GM18519 (cell line): ENCODE measurements at regions not wholly inside any gene's neighbourhood (a gene's known extent, or its start where the extent isn't known, plus 50 kb on each side); places are given as distances from the start of the nearest gene placed in this dataset.

Experiments
- ATAC-seq: cut with Tn5 transposase; IDR thresholded peaks from one replicate; pipeline ENCODE4 v1.9.1; 2021; ENCODE audit warnings: mild to moderate bottlenecking, moderate library complexity; ENCODE audit not compliant: unreplicated experiment, low FRiP score

- ATAC-seq, result no peak
These were observed 299.3 kb downstream of the FBXW7 start for GRCh38 chr4:152236519-152237056.

- ATAC-seq, result no peak
These were observed 300.2 kb downstream of the FBXW7 start for GRCh38 chr4:152235718-152236117.

GRCh38 chr4:152234571-152234970 is 301.3 kb downstream of the FBXW7 start:
- ATAC-seq, result no peak

GRCh38 chr4:152232271-152232670 is 303.6 kb downstream of the FBXW7 start:
- no peak for ATAC-seq

- no peak for ATAC-seq
These were observed 306.1 kb downstream of the FBXW7 start for GRCh38 chr4:152229782-152230289.

- ATAC-seq, result no peak
These were observed 310.2 kb downstream of the FBXW7 start for GRCh38 chr4:152225680-152226079.

- ATAC-seq, result no peak
These were observed 311.0 kb downstream of the FBXW7 start for GRCh38 chr4:152224721-152225420.

GRCh38 chr4:152224223-152224622 is 311.7 kb downstream of the FBXW7 start:
- no peak for ATAC-seq

- ATAC-seq, result no peak
These were observed 312.3 kb downstream of the FBXW7 start for GRCh38 chr4:152223600-152223999.

GRCh38 chr4:152221816-152222516 is 313.9 kb downstream of the FBXW7 start:
- no peak for ATAC-seq

- ATAC-seq, result no peak
These were observed 315.7 kb downstream of the FBXW7 start for GRCh38 chr4:152220201-152220666.

GRCh38 chr4:152218576-152218975 is 317.3 kb downstream of the FBXW7 start:
- no peak for ATAC-seq

GRCh38 chr4:152217896-152218295 is 318.0 kb downstream of the FBXW7 start:
- no peak for ATAC-seq

- no peak for ATAC-seq
These were observed 323.8 kb downstream of the FBXW7 start for GRCh38 chr4:152211936-152212653.

- no peak for ATAC-seq
These were observed 326.0 kb downstream of the FBXW7 start for GRCh38 chr4:152209772-152210493.

GRCh38 chr4:152207378-152207720 is 328.5 kb downstream of the FBXW7 start:
- no peak for ATAC-seq

- ATAC-seq, result no peak
These were observed 329.1 kb downstream of the FBXW7 start for GRCh38 chr4:152206646-152207377.

GRCh38 chr4:152206185-152206584 is 329.7 kb downstream of the FBXW7 start:
- ATAC-seq, result no peak

GRCh38 chr4:152202415-152202814 is 333.5 kb downstream of the FBXW7 start:
- no peak for ATAC-seq
